ENCODE measurements at regions not wholly inside any gene's neighbourhood (a gene's known extent, or its start where the extent isn't known, plus 50 kb on each side); places are given as distances from the start of the nearest gene placed in this dataset.

DNA sequence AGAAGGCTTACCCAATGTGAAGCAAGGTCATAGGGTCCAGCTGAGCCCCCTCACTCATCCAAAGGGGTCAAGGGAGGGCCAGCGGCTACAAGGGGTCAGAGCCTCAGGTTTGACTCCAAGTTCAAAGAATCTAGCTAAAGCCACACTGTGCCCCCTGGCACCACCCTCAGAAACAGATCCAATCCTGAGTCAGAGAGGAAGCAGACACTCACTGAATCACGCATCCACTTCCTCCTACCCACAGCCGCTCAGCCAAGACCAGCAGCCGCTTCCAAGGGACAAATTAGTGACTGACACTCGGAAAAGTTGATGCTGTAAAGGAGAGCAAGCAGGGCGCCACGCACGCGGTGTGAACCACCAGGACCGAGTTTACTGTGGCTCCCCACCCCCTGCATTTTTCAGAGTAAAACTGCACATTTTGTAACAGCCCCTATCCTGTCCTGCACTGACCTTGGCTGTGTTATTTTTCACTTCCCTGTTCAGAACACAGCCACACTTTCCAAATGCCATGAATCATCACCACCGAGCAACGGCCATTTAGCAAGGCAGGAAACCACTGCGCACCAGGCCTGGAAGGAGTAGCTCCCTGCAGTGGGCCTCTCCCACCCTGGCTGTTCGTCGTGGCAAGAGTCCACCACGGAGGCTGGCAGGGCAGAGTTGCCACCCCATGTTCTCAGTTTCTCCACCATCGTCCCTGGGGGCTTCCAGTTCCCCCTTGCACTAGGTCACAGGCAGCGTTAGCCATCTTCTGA, 147.8 kb downstream of the TOMM20 start (continued):
- TF ChIP-seq ATF6 (CRISPR knock-in tag; IDR thresholded peaks at IDR 0.05) = no peak
- no peak for TF ChIP-seq ZNF512 (tag; IDR thresholded peaks at IDR 0.05)
- TF ChIP-seq KDM1A (IDR thresholded peaks at IDR 0.05) = no peak
- peak; percentile 97; the same call in 1 of the 2 replicates for TF ChIP-seq ZNF175 (CRISPR knock-in tag; IDR thresholded peaks at IDR 0.05; ENCODE audit: low read depth)
- no peak for TF ChIP-seq SLC30A9 (CRISPR knock-in tag; IDR thresholded peaks at IDR 0.05)
- TF ChIP-seq ZBTB11 (CRISPR knock-in tag; IDR thresholded peaks at IDR 0.05) = peak in 1 of 3 experiments; percentile 59; a peak in 2 of 6 replicates
- TF ChIP-seq HBP1 (CRISPR knock-in tag; IDR thresholded peaks at IDR 0.05) = 0 out of 2 replicates have a peak, but pooled peaks have one; percentile 10
- TF ChIP-seq HMG20B (CRISPR knock-in tag; IDR thresholded peaks at IDR 0.05) = no peak
- no peak for TF ChIP-seq RBM34 (IDR thresholded peaks at IDR 0.05; ENCODE audit: borderline replicate concordance, insufficient read depth, low read length)
- no peak for TF ChIP-seq ZNF143 (CRISPR knock-in tag; IDR thresholded peaks at IDR 0.05)
- no peak for TF ChIP-seq HNRNPK (IDR thresholded peaks at IDR 0.05; ENCODE audit: low read depth, low read length, poor library complexity, severe bottlenecking)
- no peak for TF ChIP-seq LARP7 (IDR thresholded peaks at IDR 0.05)
- no peak for TF ChIP-seq PRPF4 (IDR thresholded peaks at IDR 0.05; ENCODE audit: insufficient read depth, low read depth, low read length, poor library complexity, severe bottlenecking)
- TF ChIP-seq YBX1 (IDR thresholded peaks at IDR 0.05) = no peak
- no peak for TF ChIP-seq ZNF764 (CRISPR knock-in tag; IDR thresholded peaks at IDR 0.05; ENCODE audit: low read depth)
- 0 out of 4 replicates have a peak, but pooled peaks of 1 of the 2 experiments have one; percentile 17 for TF ChIP-seq FOXA3 (CRISPR knock-in tag; conservative IDR thresholded peaks at IDR 0.05 in 1 of 2, IDR thresholded peaks at IDR 0.05 in 1 of 2)
- TF ChIP-seq PREB (CRISPR knock-in tag; IDR thresholded peaks at IDR 0.05) = no peak

Measured in K562 (cell line).